ENCODE measurements at regions not wholly inside any gene's neighbourhood (a gene's known extent, or its start where the extent isn't known, plus 50 kb on each side); places are given as distances from the start of the nearest gene placed in this dataset.

DNA sequence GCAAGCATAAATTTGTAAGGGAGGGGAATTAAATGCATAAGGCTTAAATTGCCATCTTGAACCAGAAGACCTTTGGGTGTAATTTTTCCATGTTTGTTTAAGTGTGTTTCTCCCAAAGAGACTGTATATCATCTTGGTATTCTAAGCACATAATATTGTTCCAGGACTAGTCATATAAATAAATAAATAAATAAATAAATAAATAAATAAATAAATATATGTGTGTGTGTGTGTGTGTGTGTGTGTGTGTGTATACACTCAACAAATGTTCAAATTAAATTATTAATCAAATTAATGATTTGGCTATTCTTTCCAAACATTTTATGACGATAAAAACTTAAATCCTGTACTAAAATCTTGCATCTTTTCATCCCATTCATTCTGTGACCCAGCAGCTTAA lies 867.8 kb upstream of the KLHL29 start (continued):
- TF ChIP-seq PBX3 (CRISPR knock-in tag; IDR thresholded peaks at IDR 0.05): no peak
- TF ChIP-seq KLF10 (tag by site-specific recombination; IDR thresholded peaks at IDR 0.05): no peak
- no peak for TF ChIP-seq ZNF830 (tag by site-specific recombination; IDR thresholded peaks at IDR 0.05; ENCODE audit: low read depth)
- TF ChIP-seq, protein P1, sequence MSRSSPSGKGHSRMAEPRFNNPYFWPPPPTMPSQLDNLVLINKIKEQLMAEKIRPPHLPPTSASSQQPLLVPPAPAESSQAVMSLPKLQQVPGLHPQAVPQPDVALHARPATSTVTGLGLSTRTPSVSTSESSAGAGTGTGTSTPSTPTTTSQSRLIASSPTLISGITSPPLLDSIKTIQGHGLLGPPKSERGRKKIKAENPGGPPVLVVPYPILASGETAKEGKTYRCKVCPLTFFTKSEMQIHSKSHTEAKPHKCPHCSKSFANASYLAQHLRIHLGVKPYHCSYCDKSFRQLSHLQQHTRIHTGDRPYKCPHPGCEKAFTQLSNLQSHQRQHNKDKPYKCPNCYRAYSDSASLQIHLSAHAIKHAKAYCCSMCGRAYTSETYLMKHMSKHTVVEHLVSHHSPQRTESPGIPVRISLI (tag by site-specific recombination; IDR thresholded peaks at IDR 0.05): no peak
- no peak for TF ChIP-seq ZNF747 (tag by site-specific recombination; IDR thresholded peaks at IDR 0.05)
- TF ChIP-seq FEZF1 (tag by site-specific recombination; IDR thresholded peaks at IDR 0.05): no peak
- TF ChIP-seq, protein P2, sequence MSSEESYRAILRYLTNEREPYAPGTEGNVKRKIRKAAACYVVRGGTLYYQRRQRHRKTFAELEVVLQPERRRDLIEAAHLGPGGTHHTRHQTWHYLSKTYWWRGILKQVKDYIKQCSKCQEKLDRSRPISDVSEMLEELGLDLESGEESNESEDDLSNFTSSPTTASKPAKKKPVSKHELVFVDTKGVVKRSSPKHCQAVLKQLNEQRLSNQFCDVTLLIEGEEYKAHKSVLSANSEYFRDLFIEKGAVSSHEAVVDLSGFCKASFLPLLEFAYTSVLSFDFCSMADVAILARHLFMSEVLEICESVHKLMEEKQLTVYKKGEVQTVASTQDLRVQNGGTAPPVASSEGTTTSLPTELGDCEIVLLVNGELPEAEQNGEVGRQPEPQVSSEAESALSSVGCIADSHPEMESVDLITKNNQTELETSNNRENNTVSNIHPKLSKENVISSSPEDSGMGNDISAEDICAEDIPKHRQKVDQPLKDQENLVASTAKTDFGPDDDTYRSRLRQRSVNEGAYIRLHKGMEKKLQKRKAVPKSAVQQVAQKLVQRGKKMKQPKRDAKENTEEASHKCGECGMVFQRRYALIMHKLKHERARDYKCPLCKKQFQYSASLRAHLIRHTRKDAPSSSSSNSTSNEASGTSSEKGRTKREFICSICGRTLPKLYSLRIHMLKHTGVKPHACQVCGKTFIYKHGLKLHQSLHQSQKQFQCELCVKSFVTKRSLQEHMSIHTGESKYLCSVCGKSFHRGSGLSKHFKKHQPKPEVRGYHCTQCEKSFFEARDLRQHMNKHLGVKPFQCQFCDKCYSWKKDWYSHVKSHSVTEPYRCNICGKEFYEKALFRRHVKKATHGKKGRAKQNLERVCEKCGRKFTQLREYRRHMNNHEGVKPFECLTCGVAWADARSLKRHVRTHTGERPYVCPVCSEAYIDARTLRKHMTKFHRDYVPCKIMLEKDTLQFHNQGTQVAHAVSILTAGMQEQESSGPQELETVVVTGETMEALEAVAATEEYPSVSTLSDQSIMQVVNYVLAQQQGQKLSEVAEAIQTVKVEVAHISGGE (tag by site-specific recombination; conservative IDR thresholded peaks at IDR 0.05; ENCODE audit: low read depth): peak; percentile 68
- TF ChIP-seq, protein P3, sequence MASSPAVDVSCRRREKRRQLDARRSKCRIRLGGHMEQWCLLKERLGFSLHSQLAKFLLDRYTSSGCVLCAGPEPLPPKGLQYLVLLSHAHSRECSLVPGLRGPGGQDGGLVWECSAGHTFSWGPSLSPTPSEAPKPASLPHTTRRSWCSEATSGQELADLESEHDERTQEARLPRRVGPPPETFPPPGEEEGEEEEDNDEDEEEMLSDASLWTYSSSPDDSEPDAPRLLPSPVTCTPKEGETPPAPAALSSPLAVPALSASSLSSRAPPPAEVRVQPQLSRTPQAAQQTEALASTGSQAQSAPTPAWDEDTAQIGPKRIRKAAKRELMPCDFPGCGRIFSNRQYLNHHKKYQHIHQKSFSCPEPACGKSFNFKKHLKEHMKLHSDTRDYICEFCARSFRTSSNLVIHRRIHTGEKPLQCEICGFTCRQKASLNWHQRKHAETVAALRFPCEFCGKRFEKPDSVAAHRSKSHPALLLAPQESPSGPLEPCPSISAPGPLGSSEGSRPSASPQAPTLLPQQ (tag by site-specific recombination; IDR thresholded peaks at IDR 0.05): no peak
- 0 out of 2 replicates have a peak, but pooled peaks have one; percentile 12 for TF ChIP-seq ZNF664 (tag by site-specific recombination; IDR thresholded peaks at IDR 0.05)
- TF ChIP-seq ZNF670 (tag by site-specific recombination; IDR thresholded peaks at IDR 0.05; ENCODE audit: low read depth): no peak
- TF ChIP-seq ZNF843 (tag by site-specific recombination; IDR thresholded peaks at IDR 0.05): no peak
- no peak for TF ChIP-seq ZNF768 (tag by site-specific recombination; IDR thresholded peaks at IDR 0.05)
- TF ChIP-seq ZNF473 (tag by site-specific recombination; IDR thresholded peaks at IDR 0.05): no peak
- no peak for TF ChIP-seq ZNF24 (tag by site-specific recombination; IDR thresholded peaks at IDR 0.05)
- no peak for TF ChIP-seq ZNF514 (tag by site-specific recombination; IDR thresholded peaks at IDR 0.05)
- no peak for TF ChIP-seq ZNF48 (tag by site-specific recombination; IDR thresholded peaks at IDR 0.05)
- no peak for TF ChIP-seq SP7 (tag by site-specific recombination; IDR thresholded peaks at IDR 0.05)
- TF ChIP-seq ZNF610 (tag by site-specific recombination; IDR thresholded peaks at IDR 0.05; ENCODE audit: borderline replicate concordance): no peak
- TF ChIP-seq ZNF639 (tag by site-specific recombination; IDR thresholded peaks at IDR 0.05): no peak
- TF ChIP-seq GLI4 (tag by site-specific recombination; IDR thresholded peaks at IDR 0.05): no peak
- no peak for TF ChIP-seq ZNF549 (tag by site-specific recombination; IDR thresholded peaks at IDR 0.05)
- no peak for TF ChIP-seq ZNF169 (tag by site-specific recombination; IDR thresholded peaks at IDR 0.05)
- TF ChIP-seq ZNF433 (tag by site-specific recombination; IDR thresholded peaks at IDR 0.05; ENCODE audit: low read depth): peak; percentile 58; the same call in 1 of the 2 replicates
- TF ChIP-seq ZNF785 (tag by site-specific recombination; IDR thresholded peaks at IDR 0.05): no peak
- TF ChIP-seq ZBTB1 (tag by site-specific recombination; IDR thresholded peaks at IDR 0.05): no peak
- no peak for TF ChIP-seq GLIS2 (tag by site-specific recombination; IDR thresholded peaks at IDR 0.05)
- TF ChIP-seq ZNF555 (tag by site-specific recombination; conservative IDR thresholded peaks at IDR 0.05): peak; percentile 77
- TF ChIP-seq ZNF654 (tag by site-specific recombination; IDR thresholded peaks at IDR 0.05; ENCODE audit: low read depth): peak; percentile 15; the same call in 1 of the 2 replicates
- no peak for TF ChIP-seq ZNF132 (tag by site-specific recombination; IDR thresholded peaks at IDR 0.05; ENCODE audit: borderline replicate concordance)
- no peak for TF ChIP-seq ZNF112 (tag by site-specific recombination; IDR thresholded peaks at IDR 0.05)
- TF ChIP-seq ZNF146 (tag by site-specific recombination; IDR thresholded peaks at IDR 0.05): no peak
- no peak for TF ChIP-seq ZEB2 (tag by site-specific recombination; IDR thresholded peaks at IDR 0.05)
- no peak for TF ChIP-seq ZNF211 (tag by site-specific recombination; IDR thresholded peaks at IDR 0.05; ENCODE audit: low read depth)
- TF ChIP-seq ZBTB17 (tag by site-specific recombination; IDR thresholded peaks at IDR 0.05): no peak

Measured in HEK293 (cell line).